ENCODE measurements at regions not wholly inside any gene's neighbourhood (a gene's known extent, or its start where the extent isn't known, plus 50 kb on each side); places are given as distances from the start of the nearest gene placed in this dataset.

- no peak for DNase-seq (ENCODE audit: low read depth in 4 of 4, low spot score in 1 of 4)
Measured at GRCh38 chr11:81470446-81470845, 1263.2 kb downstream of the FAM181B start.

- DNase-seq (ENCODE audit: low read depth in 4 of 4, low spot score in 1 of 4) = no peak
Measured at GRCh38 chr11:81459766-81460306, 1273.8 kb downstream of the FAM181B start.

- DNase-seq (ENCODE audit: low read depth in 4 of 4, low spot score in 1 of 4) = no peak
Measured at GRCh38 chr11:81449588-81450156, 1284.0 kb downstream of the FAM181B start.

DNA sequence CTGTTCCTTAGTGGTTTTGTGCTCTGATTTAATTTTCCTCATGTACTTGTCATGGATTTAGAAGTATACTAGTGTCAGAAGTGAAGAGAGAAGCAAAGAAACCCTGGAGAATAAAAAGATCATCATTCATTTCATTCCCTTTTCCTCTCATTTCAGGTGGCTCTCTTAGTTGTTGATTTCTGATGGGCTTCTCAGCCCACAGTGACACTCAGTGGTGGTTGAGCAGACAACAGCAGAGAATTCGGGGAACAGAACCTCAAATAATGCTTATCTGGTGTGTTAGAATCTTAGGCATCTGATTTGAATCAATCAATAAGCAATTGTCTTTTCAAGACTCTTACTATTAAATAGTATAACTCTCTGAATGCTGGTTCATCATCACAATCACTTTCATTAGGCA, 1289.4 kb downstream of the FAM181B start:
- DNase-seq (ENCODE audit: low read depth in 4 of 4, low spot score in 1 of 4) = no peak

GRCh38 chr11:81432333-81432732, 1301.3 kb downstream of the FAM181B start:
- no peak for DNase-seq (ENCODE audit: low read depth in 4 of 4, low spot score in 1 of 4)

- no peak for DNase-seq (ENCODE audit: low read depth in 4 of 4, low spot score in 1 of 4)
Measured at GRCh38 chr11:81424822-81425221, 1308.8 kb downstream of the FAM181B start.

GRCh38 chr11:81422402-81422801, 1311.3 kb downstream of the FAM181B start:
- DNase-seq (ENCODE audit: low read depth in 4 of 4, low spot score in 1 of 4) = no peak

DNA sequence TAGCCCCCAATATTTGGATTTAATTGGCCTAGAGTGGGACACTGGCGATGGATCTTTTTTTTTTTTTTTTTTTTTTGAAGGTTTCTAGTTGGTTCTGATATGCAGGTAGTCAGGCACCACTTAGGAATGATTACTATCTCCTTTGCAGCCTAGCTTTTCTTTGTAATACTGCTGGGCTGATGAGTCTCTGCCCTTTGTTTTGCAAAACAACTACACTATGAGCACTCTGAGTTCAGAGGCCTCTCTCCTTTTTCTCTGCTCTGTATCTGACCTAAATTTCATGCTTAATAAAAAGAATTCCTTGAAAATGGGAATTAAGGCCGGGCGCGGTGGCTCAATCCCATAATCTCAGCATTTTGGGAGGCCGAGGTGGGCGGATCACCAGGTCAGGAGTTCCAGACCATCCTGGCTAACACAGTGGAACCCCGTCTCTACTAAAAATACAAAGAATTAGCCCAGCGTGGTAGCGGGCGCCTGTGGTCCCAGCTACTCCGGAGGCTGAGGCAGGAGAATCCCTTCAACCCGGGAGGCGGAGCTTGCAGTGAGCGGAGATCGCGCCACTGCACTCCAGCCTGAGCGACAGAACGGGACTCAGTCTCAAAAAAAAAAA, 1312.3 kb downstream of the FAM181B start:
- DNase-seq (ENCODE audit: low read depth in 4 of 4, low spot score in 1 of 4) = no peak

DNA sequence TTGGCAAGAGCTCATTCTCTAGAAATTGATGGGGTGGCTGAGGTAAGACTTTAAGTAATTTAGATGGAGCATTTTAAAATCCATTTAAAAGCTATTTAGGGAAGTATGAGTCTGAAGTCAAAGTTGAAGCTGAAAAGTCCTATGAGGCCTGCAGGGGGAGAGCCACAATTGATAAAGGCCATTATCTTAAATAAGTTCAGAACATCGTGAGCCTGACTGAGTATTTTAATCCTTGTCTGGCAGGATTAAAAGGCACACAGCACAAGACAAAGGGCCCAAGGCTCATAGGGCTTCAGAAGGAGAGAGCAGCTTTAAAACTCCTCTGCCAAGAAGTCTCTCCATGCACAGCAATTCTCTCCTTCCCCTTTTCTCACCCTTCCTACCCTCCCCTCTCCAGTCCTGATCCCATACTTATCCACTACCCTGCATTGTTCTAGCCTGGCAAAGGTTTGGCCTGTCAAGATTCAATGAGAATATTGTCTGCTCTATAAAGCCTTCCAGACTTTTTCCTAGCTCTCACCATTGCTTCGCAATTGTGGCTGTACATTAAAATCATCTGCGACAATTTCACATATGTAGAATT, 1312.9 kb downstream of the FAM181B start:
- no peak for DNase-seq (ENCODE audit: low read depth in 4 of 4, low spot score in 1 of 4)

DNA sequence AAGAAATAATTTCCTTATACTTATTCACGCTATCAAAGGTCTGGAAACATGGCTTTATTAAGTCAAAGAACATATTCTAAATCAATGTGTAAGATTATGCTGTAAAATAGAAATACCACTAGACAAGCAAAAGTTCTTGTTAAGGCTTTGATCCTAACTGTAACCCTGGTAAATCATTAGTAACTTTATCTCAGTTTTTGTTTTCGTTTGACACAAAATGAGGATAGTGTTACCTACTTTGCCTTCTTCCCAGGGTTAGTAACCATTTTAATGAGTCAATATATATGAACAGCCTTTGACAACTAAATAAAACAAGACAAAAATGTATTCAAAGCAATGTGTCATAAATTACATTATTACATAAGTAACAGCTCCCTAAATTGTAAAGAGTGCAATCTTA, 1336.3 kb downstream of the FAM181B start:
- DNase-seq (ENCODE audit: low read depth in 4 of 4, low spot score in 1 of 4) = no peak

- DNase-seq (ENCODE audit: low read depth in 4 of 4, low spot score in 1 of 4) = no peak
Measured at GRCh38 chr11:81394311-81394710, 1339.4 kb downstream of the FAM181B start.

DNA sequence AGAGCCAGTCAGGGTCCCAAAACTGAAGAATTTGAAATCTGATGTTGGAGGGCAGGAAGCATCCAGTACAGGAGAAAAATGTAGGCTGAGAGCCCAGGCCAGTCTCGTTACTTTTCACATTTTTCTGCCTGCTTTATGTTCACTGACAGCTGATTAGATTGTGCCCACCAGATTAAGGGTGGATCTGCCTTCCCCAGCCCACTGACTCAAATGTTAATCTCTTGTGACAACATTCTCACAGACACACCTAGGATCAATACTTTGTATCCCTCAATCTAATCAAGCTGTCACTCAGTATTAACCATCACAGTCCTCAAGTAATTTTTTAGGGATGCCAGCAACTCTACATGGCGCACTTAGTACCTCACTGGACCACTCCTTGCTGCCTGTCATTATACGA, 1345.3 kb downstream of the FAM181B start:
- no peak for DNase-seq (ENCODE audit: low read depth in 4 of 4, low spot score in 1 of 4)

GRCh38 chr11:81380395-81380794, 1353.3 kb downstream of the FAM181B start:
- no peak for DNase-seq (ENCODE audit: low read depth in 4 of 4, low spot score in 1 of 4)

DNA sequence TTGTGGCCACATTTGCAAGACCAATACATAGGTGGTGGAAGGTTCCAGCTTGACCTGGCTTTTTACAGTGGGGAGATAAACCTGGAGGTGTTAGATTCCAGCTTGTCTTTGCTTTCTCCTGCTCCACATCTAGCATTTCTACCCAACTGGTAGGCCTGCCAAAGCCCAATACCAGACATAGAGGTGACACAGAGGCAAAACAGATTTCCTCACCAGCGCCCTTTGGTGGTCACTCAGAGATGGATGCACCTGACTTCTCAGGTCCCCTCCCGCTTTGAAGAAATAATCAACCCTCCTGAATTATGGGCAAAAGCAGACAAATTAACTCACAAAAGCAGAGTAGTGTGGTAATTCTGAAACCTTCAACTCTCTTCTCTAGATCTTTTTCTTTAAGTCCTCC, 1356.2 kb downstream of the FAM181B start:
- DNase-seq (ENCODE audit: low read depth in 4 of 4, low spot score in 1 of 4) = no peak

GRCh38 chr11:81373986-81374385, 1359.7 kb downstream of the FAM181B start:
- no peak for DNase-seq (ENCODE audit: low read depth in 4 of 4, low spot score in 1 of 4)

DNA sequence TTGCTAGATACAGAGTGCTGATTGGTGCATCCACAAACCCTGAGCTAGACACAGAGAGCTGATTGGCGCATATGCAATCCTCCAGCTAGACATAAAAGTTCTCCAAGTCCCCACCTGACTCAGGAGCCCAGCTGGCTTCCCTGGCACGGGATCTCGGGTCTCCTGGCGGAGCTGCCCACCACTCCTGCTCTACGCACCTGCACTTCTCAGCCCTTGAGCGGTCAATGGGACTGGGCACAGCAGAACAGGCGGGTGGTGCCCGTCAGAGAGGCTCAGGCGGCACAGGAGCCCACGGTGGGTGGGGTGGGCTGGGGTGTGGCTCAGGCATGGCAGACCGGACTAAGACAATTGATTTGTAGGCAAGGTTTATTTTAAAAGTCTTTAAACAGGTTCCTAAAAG, 1365.5 kb downstream of the FAM181B start:
- DNase-seq (ENCODE audit: low read depth in 4 of 4, low spot score in 1 of 4) = no peak

DNA sequence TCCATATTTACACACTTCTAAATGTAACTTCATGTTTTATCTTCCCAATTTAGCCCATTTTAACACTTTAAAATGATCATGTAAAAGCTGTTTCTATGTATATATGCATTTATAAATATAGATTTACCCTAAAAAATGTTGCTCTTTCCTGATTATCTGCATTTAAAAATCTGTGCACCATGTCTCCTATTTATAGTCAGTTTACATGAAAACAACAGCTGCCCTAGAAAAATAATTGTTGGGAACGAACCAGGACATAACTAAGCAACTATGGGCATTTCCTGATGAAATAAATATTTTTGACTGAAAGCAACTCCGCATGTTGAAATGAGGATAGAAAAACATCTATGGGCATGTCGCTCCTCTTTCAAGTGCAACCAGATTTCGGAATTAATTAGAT, 1368.2 kb downstream of the FAM181B start:
- DNase-seq (ENCODE audit: low read depth in 4 of 4, low spot score in 1 of 4) = no peak

GRCh38 chr11:81359476-81359875, 1374.2 kb downstream of the FAM181B start:
- no peak for DNase-seq (ENCODE audit: low read depth in 4 of 4, low spot score in 1 of 4)

- no peak for DNase-seq (ENCODE audit: low read depth in 4 of 4, low spot score in 1 of 4)
Measured at GRCh38 chr11:81345609-81346008, 1388.1 kb downstream of the FAM181B start.

- DNase-seq (ENCODE audit: low read depth in 4 of 4, low spot score in 1 of 4) = no peak
Measured at GRCh38 chr11:81342966-81343365, 1390.7 kb downstream of the FAM181B start.

DNA sequence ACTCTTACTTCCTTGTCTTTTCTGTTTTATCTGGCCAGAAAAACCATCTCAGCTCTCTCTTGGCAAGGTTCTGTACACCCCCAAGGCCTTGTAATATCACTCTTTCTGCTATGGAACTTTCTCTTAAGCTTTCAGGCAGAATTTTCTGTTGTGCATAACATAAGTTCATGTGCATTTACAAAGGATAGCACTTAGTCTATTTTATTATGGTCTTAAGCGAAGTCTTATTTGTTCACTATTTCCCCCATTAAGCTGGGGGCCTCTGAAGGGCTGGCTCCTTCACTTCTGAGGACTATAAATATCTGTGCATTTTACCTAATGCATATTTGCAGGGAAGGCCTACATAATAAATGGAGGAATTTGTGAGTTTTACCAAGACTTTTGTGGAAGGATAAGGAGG, 1393.4 kb downstream of the FAM181B start:
- DNase-seq (ENCODE audit: low read depth in 4 of 4, low spot score in 1 of 4) = no peak

GRCh38 chr11:81339521-81339920, 1394.1 kb downstream of the FAM181B start:
- no peak for DNase-seq (ENCODE audit: low read depth in 4 of 4, low spot score in 1 of 4)

- DNase-seq (ENCODE audit: low read depth in 4 of 4, low spot score in 1 of 4) = no peak
Measured at GRCh38 chr11:81337756-81338155, 1395.9 kb downstream of the FAM181B start.

All from stimulated activated CD4-positive, alpha-beta T cell treated with anti-CD3 and anti-CD28 coated beads, Interleukin-1b, Interleukin-23, amount 100 ng/mL, for 24 hours (primary cell).